ENCODE measurements at regions not wholly inside any gene's neighbourhood (a gene's known extent, or its start where the extent isn't known, plus 50 kb on each side); places are given as distances from the start of the nearest gene placed in this dataset.
"Not testable (repeated sequence)": the region's sequence is repeated elsewhere in the genome, so short reads cannot be mapped to it uniquely, and the experiment has no call there.

DNA sequence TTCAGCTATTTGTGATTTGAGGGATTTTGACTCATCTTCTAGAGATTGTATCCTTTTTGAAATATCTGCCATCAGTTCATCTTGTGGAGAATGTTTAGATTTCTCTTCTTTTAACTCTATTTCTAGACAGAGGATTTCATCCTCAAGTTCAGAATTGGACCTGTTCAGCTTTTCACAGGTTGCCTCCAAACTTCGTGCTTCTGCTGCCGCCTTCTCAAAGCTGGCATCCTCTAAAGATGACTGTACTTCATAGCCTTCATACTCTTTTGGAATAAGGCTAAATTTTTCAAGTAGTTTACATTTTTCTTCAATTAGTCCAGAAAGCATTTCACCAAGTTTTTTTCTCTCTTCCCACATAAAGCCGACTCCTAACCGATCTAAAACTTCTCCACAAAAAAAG lies 531.9 kb downstream of the STK39 start:
- TF ChIP-seq SUZ12 (IDR thresholded peaks at IDR 0.05); FOXM1 (IDR thresholded peaks at IDR 0.05; ENCODE audit: borderline replicate concordance): not testable (repeated sequence)
- TF ChIP-seq, protein P1, sequence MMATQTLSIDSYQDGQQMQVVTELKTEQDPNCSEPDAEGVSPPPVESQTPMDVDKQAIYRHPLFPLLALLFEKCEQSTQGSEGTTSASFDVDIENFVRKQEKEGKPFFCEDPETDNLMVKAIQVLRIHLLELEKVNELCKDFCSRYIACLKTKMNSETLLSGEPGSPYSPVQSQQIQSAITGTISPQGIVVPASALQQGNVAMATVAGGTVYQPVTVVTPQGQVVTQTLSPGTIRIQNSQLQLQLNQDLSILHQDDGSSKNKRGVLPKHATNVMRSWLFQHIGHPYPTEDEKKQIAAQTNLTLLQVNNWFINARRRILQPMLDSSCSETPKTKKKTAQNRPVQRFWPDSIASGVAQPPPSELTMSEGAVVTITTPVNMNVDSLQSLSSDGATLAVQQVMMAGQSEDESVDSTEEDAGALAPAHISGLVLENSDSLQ (IDR thresholded peaks at IDR 0.05) = not testable (repeated sequence)
